HepG2 (cell line): ENCODE measurements at regions not wholly inside any gene's neighbourhood (a gene's known extent, or its start where the extent isn't known, plus 50 kb on each side); places are given as distances from the start of the nearest gene placed in this dataset.

Experiments used
- ATM ChIP-seq: fragments of 450-650 bp; IDR thresholded peaks from 2 replicates; pipeline ENCODE4 v1.7.1; 2017; ENCODE audit warnings: mild to moderate bottlenecking, borderline replicate concordance
- CHD4 ChIP-seq: fragments of 200-600 bp; sonication (generic); IDR thresholded peaks from 2 replicates; pipeline ENCODE4 v1.7.0; 2017; ENCODE audit warnings: mild to moderate bottlenecking, low read length, borderline replicate concordance
- EP300 ChIP-seq, 3 experiments: sonication (generic) in 1 of 3; formaldehyde crosslinking in 1 of 3; IDR thresholded peaks; 2 replicates each; pipeline versions ENCODE4 v1.5.1 to v1.6.1; 2011 to 2020; ENCODE audit warnings: low read depth in 2 of 3, low read length in 2 of 3, borderline replicate concordance in 1 of 3, improper control_type of control experiment in 1 of 3, mild to moderate bottlenecking in 1 of 3, missing genetic modification reagents in 1 of 3, moderate library complexity in 1 of 3
- FOXJ3 ChIP-seq: sonication (generic); formaldehyde crosslinking; IDR thresholded peaks from 2 replicates; pipeline ENCODE4 v1.4.0; 2020; ENCODE audit warnings: missing genetic modification reagents, mild to moderate bottlenecking, borderline replicate concordance
- GTF2F1 ChIP-seq: fragments of 150-350 bp; IDR thresholded peaks from 2 replicates; pipeline ENCODE4 v1.6.1; 2014; ENCODE audit warnings: low read length
- MTA3 ChIP-seq: sonication (generic); formaldehyde crosslinking; IDR thresholded peaks from 2 replicates; pipeline ENCODE4 v1.4.0; 2020; ENCODE audit warnings: missing genetic modification reagents
- SKI ChIP-seq: fragments of 450-650 bp; IDR thresholded peaks from one replicate; pipeline ENCODE4 v1.6.1; 2018; ENCODE audit warnings: mild to moderate bottlenecking; ENCODE audit not compliant: partially characterized antibody
- SMC3 ChIP-seq: IDR thresholded peaks from 2 replicates; pipeline ENCODE4 v1.6.1; 2011; ENCODE audit warnings: low read length, improper control_type of control experiment
- TMF1 ChIP-seq: sonication (generic); formaldehyde crosslinking; IDR thresholded peaks from 2 replicates; pipeline ENCODE4 v1.8.1; 2022; ENCODE audit warnings: low read depth, missing genetic modification reagents
- TRIM22 ChIP-seq: fragments of 450-650 bp; IDR thresholded peaks from 2 replicates; pipeline ENCODE4 v1.6.1; 2017
- ZEB1 ChIP-seq: IDR thresholded peaks from 2 replicates; pipeline ENCODE4 v1.6.1; 2012; ENCODE audit warnings: mild to moderate bottlenecking, low read depth, inconsistent platforms; ENCODE audit not compliant: insufficient replicate concordance
- ZNF317 ChIP-seq: sonication (generic); formaldehyde crosslinking; IDR thresholded peaks from 2 replicates; pipeline ENCODE4 v1.5.0; 2020; ENCODE audit warnings: mild to moderate bottlenecking, missing genetic modification reagents
- ZNF644 ChIP-seq: IDR thresholded peaks from 2 replicates; pipeline ENCODE4 v1.6.1; 2016; ENCODE audit warnings: low read depth
- ZNF775 ChIP-seq: sonication (generic); formaldehyde crosslinking; IDR thresholded peaks from 2 replicates; pipeline ENCODE4 v1.4.0; 2020; ENCODE audit warnings: missing genetic modification reagents, mild to moderate bottlenecking, moderate library complexity, borderline replicate concordance
- ZXDC ChIP-seq: sonication (generic); formaldehyde crosslinking; IDR thresholded peaks from 2 replicates; pipeline ENCODE4 v1.5.0; 2020; ENCODE audit warnings: mild to moderate bottlenecking, missing genetic modification reagents
- TF ChIP-seq, protein P1 (sequence below): sonication (generic); formaldehyde crosslinking; IDR thresholded peaks from 2 replicates; pipeline ENCODE4 v1.5.0; 2020; ENCODE audit warnings: mild to moderate bottlenecking, missing genetic modification reagents
- TF ChIP-seq, protein P2 (sequence below): sonication (generic); formaldehyde crosslinking; IDR thresholded peaks from 2 replicates; pipeline ENCODE4 v1.8.0; 2022; ENCODE audit warnings: missing genetic modification reagents, mild to moderate bottlenecking, moderate library complexity, borderline replicate concordance
- TF ChIP-seq, protein P3 (sequence below), 2 experiments: fragments of 450-650 bp in 1 of 2; sonication (generic) in 1 of 2; formaldehyde crosslinking; IDR thresholded peaks; 2 replicates each; pipeline versions ENCODE4 v1.5.0 to v1.8.0; 2020 to 2022; ENCODE audit warnings: mild to moderate bottlenecking in 1 of 2, missing genetic modification reagents in 1 of 2
- TF ChIP-seq, protein P4 (sequence below): IDR thresholded peaks from 2 replicates; pipeline ENCODE4 v1.6.1; 2016; ENCODE audit warnings: low read depth

GRCh38 chr7:84452618-84453017, 258.0 kb upstream of the SEMA3A start (continued):
- TF ChIP-seq EP300 (IDR thresholded peaks at IDR 0.05; ENCODE audit: low read depth in 2 of 2, low read length in 2 of 2) = 0 out of 4 replicates have a peak, but pooled peaks of 1 of the 2 experiments have one; percentile 23
- TF ChIP-seq EP300 (CRISPR knock-in tag; IDR thresholded peaks at IDR 0.05; ENCODE audit: borderline replicate concordance) = no peak
- TF ChIP-seq TRIM22 = no peak
- TF ChIP-seq GTF2F1 = no peak
- TF ChIP-seq, protein P1, sequence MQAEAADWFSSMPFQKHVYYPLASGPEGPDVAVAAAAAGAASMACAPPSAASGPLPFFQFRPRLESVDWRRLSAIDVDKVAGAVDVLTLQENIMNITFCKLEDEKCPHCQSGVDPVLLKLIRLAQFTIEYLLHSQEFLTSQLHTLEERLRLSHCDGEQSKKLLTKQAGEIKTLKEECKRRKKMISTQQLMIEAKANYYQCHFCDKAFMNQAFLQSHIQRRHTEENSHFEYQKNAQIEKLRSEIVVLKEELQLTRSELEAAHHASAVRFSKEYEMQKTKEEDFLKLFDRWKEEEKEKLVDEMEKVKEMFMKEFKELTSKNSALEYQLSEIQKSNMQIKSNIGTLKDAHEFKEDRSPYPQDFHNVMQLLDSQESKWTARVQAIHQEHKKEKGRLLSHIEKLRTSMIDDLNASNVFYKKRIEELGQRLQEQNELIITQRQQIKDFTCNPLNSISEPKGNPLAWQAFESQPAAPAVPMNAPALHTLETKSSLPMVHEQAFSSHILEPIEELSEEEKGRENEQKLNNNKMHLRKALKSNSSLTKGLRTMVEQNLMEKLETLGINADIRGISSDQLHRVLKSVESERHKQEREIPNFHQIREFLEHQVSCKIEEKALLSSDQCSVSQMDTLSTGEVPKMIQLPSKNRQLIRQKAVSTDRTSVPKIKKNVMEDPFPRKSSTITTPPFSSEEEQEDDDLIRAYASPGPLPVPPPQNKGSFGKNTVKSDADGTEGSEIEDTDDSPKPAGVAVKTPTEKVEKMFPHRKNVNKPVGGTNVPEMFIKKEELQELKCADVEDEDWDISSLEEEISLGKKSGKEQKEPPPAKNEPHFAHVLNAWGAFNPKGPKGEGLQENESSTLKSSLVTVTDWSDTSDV (CRISPR knock-in tag) = no peak
- TF ChIP-seq, protein P2, sequence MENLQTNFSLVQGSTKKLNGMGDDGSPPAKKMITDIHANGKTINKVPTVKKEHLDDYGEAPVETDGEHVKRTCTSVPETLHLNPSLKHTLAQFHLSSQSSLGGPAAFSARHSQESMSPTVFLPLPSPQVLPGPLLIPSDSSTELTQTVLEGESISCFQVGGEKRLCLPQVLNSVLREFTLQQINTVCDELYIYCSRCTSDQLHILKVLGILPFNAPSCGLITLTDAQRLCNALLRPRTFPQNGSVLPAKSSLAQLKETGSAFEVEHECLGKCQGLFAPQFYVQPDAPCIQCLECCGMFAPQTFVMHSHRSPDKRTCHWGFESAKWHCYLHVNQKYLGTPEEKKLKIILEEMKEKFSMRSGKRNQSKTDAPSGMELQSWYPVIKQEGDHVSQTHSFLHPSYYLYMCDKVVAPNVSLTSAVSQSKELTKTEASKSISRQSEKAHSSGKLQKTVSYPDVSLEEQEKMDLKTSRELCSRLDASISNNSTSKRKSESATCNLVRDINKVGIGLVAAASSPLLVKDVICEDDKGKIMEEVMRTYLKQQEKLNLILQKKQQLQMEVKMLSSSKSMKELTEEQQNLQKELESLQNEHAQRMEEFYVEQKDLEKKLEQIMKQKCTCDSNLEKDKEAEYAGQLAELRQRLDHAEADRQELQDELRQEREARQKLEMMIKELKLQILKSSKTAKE (CRISPR knock-in tag) = no peak
- TF ChIP-seq TMF1 = no peak
- no peak for TF ChIP-seq ZNF317 (CRISPR knock-in tag)
- no peak for TF ChIP-seq ZXDC (CRISPR knock-in tag)
- TF ChIP-seq, protein P3, sequence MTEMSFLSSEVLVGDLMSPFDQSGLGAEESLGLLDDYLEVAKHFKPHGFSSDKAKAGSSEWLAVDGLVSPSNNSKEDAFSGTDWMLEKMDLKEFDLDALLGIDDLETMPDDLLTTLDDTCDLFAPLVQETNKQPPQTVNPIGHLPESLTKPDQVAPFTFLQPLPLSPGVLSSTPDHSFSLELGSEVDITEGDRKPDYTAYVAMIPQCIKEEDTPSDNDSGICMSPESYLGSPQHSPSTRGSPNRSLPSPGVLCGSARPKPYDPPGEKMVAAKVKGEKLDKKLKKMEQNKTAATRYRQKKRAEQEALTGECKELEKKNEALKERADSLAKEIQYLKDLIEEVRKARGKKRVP (CRISPR knock-in tag; IDR thresholded peaks at IDR 0.05) = peak in 1 of 2 experiments; percentile 51; a peak in 1 of 4 replicates
- TF ChIP-seq FOXJ3 = peak; percentile 51; the same call in 1 of the 2 replicates
- no peak for TF ChIP-seq SMC3
- TF ChIP-seq, protein P4, sequence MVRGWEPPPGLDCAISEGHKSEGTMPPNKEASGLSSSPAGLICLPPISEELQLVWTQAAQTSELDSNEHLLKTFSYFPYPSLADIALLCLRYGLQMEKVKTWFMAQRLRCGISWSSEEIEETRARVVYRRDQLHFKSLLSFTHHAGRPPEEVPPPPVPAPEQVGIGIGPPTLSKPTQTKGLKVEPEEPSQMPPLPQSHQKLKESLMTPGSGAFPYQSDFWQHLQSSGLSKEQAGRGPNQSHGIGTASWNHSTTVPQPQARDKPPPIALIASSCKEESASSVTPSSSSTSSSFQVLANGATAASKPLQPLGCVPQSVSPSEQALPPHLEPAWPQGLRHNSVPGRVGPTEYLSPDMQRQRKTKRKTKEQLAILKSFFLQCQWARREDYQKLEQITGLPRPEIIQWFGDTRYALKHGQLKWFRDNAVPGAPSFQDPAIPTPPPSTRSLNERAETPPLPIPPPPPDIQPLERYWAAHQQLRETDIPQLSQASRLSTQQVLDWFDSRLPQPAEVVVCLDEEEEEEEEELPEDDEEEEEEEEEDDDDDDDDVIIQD (CRISPR knock-in tag) = peak; percentile 37; the same call in 1 of the 2 replicates
- no peak for TF ChIP-seq ZEB1
- no peak for TF ChIP-seq MTA3 (CRISPR knock-in tag)
- no peak for TF ChIP-seq ATM
- peak; percentile 34 for TF ChIP-seq SKI
- TF ChIP-seq CHD4 = no peak
- peak; percentile 62; the same call in 1 of the 2 replicates for TF ChIP-seq ZNF644 (CRISPR knock-in tag)
- no peak for TF ChIP-seq ZNF775 (CRISPR knock-in tag)
